Endothelial cell of umbilical vein (primary cell): ENCODE measurements at regions not wholly inside any gene's neighbourhood (a gene's known extent, or its start where the extent isn't known, plus 50 kb on each side); places are given as distances from the start of the nearest gene placed in this dataset.

Experiments used
- BruUV-seq: library from RNA; stranded (reverse); fragments of 400-500 nt; replicated peaks from 2 replicates; lab custom pipeline; 2021; lab: Mats Ljungman, UMichigan
- CTCF ChIA-PET: fragments of 300-600, 350-600 bp; sonication (Branson Sonifier 250); formaldehyde crosslinking; loops from one replicate; lab custom pipeline; 2021; ENCODE audit warnings: antibody characterized with exemption, inconsistent platforms; lab: Charles Lee
- POLR2A ChIA-PET: fragments of 300-600, 350-600 bp; sonication (Branson Sonifier 250); formaldehyde crosslinking; loops from one replicate; lab custom pipeline; 2021; ENCODE audit warnings: antibody characterized with exemption, inconsistent platforms; lab: Charles Lee
- DNase-seq: peaks from one replicate; pipeline ENCODE4 v3.0.0-alpha.2; 2011; ENCODE audit warnings: low read depth, low spot score
- FAIRE-seq: peaks from 2 replicates; lab custom pipeline; 2011; peaks lifted over from hg19 to GRCh38; lab: Jason Lieb, UNC
- H2AFZ ChIP-seq: 2 replicates; pipeline ENCODE4 v1.6.0; 2012; ENCODE audit warnings: low read depth, low read length, control low read depth, inconsistent platforms
- H3K27ac ChIP-seq: 2 replicates; pipeline ENCODE4 v1.5.1; 2011; ENCODE audit warnings: low read depth, mild to moderate bottlenecking, control low read depth, low read length, moderate library complexity; ENCODE audit not compliant: insufficient read depth
- H3K27me3 ChIP-seq, 2 experiments: 2 replicates each; pipeline versions ENCODE4 v1.6.0 to v1.6.1; 2011; ENCODE audit warnings: low read length in 2 of 2, mixed read lengths in 1 of 2; ENCODE audit not compliant: control insufficient read depth in 2 of 2, insufficient read depth in 2 of 2
- H3K36me3 ChIP-seq, 2 experiments: 2 replicates in 1 of 2; 3 replicates in 1 of 2; pipeline ENCODE4 v1.5.1; 2011; ENCODE audit warnings: low read length in 2 of 2, mild to moderate bottlenecking in 1 of 2, moderate library complexity in 1 of 2; ENCODE audit not compliant: control insufficient read depth in 2 of 2, insufficient read depth in 2 of 2; ENCODE audit errors: extremely low read depth in 1 of 2
- H3K4me1 ChIP-seq: 3 replicates; pipeline ENCODE4 v1.5.1; 2011; ENCODE audit warnings: mild to moderate bottlenecking, low read length; ENCODE audit not compliant: control insufficient read depth, insufficient read depth; ENCODE audit errors: extremely low read depth
- H3K4me2 ChIP-seq: 2 replicates; pipeline ENCODE4 v1.6.1; 2011; ENCODE audit warnings: low read length, control low read depth, mixed read lengths; ENCODE audit not compliant: insufficient read depth
- H3K4me3 ChIP-seq, 3 experiments: fragments of 200-600 bp in 1 of 3; sonication (generic), shearing (Covaris generic) in 1 of 3; replicated peaks in 1 of 3; 2 replicates each; pipeline ENCODE4 v1.5.1; 2011 to 2016; ENCODE audit warnings: control low read depth in 3 of 3, low read length in 3 of 3, mild to moderate bottlenecking in 2 of 3, inconsistent platforms in 1 of 3, low read depth in 1 of 3, moderate library complexity in 1 of 3; ENCODE audit not compliant: insufficient read depth in 1 of 3
- H3K79me2 ChIP-seq: 2 replicates; pipeline ENCODE4 v1.6.0; 2012; ENCODE audit warnings: low read length, inconsistent platforms; ENCODE audit not compliant: control insufficient read depth, insufficient read depth
- H3K9ac ChIP-seq: replicated peaks from 2 replicates; pipeline ENCODE3; 2011; ENCODE audit warnings: low read length, control low read depth; ENCODE audit not compliant: insufficient read depth; ENCODE audit errors: extremely low read depth
- H3K9me1 ChIP-seq: replicated peaks from 3 replicates; pipeline ENCODE4 v1.6.0; 2011; ENCODE audit warnings: mild to moderate bottlenecking, low read length; ENCODE audit not compliant: control insufficient read depth, insufficient read depth; ENCODE audit errors: extremely low read depth
- H3K9me3 ChIP-seq: replicated peaks from 2 replicates; pipeline ENCODE4 v1.5.1; 2012; ENCODE audit warnings: low read length, inconsistent platforms; ENCODE audit not compliant: control insufficient read depth, insufficient read depth
- H4K20me1 ChIP-seq: replicated peaks from 2 replicates; pipeline ENCODE3; 2011; ENCODE audit warnings: mild to moderate bottlenecking, low read length; ENCODE audit not compliant: control insufficient read depth, insufficient read depth; ENCODE audit errors: extremely low read depth
- CTCF ChIP-seq, 2 donors: IDR thresholded peaks; 1 replicate in 1 of 2; 2 replicates in 1 of 2; pipeline ENCODE4 v1.5.1; 2011; ENCODE audit warnings: low read length in 2 of 2, mild to moderate bottlenecking in 2 of 2, moderate library complexity in 2 of 2, control low read depth in 1 of 2, inconsistent platforms in 1 of 2, low read depth in 1 of 2; ENCODE audit not compliant: insufficient read depth in 1 of 2; ENCODE audit errors: extremely low read depth in 1 of 2
- EZH2 ChIP-seq: IDR thresholded peaks from 2 replicates; pipeline ENCODE4 v1.6.1; 2012; ENCODE audit warnings: borderline replicate concordance, low read depth, mild to moderate bottlenecking, moderate library complexity, low read length, inconsistent platforms; ENCODE audit not compliant: severe bottlenecking
- FOS ChIP-seq: IDR thresholded peaks from 2 replicates; pipeline ENCODE4 v1.6.1; 2011; ENCODE audit warnings: mild to moderate bottlenecking, low read length, moderate library complexity, borderline replicate concordance; ENCODE audit not compliant: insufficient read depth
- GATA2 ChIP-seq: IDR thresholded peaks from 2 replicates; pipeline ENCODE4 v1.7.0; 2011; ENCODE audit warnings: low read depth, mild to moderate bottlenecking, moderate library complexity, mixed read lengths, low read length; ENCODE audit not compliant: insufficient read length, insufficient read depth
- JUN ChIP-seq: IDR thresholded peaks from 2 replicates; pipeline ENCODE4 v1.6.1; 2011; ENCODE audit warnings: borderline replicate concordance, low read depth; ENCODE audit not compliant: insufficient read length, insufficient read depth
- MAX ChIP-seq: IDR thresholded peaks from 2 replicates; pipeline ENCODE4 v1.6.1; 2011; ENCODE audit not compliant: insufficient read depth, insufficient read length
- MYC ChIP-seq: IDR thresholded peaks from one replicate; pipeline ENCODE4 v1.6.1; 2011; ENCODE audit warnings: mild to moderate bottlenecking, low read depth, low read length
- POLR2A ChIP-seq: IDR thresholded peaks from 2 replicates; pipeline ENCODE4 v1.6.1; 2012; ENCODE audit warnings: low read depth, mild to moderate bottlenecking, control low read depth, low read length
- POLR2AphosphoS5 ChIP-seq: IDR thresholded peaks from 2 replicates; pipeline ENCODE4 v1.6.1; 2012; ENCODE audit warnings: low read depth, mild to moderate bottlenecking, control low read depth, low read length, moderate library complexity; ENCODE audit not compliant: insufficient read depth
- dilution Hi-C: fragments of 300-500 bp; cut with MboI; formaldehyde crosslinking; loops from one replicate; pipeline ENCODE4 v1.15.0; 2019; ENCODE audit warnings: low sequenced_read_pairs; ENCODE audit not compliant: extremely low pct_ligation_motif_present
- intact Hi-C: fragments of 100-400 bp; cut with micrococcal nuclease; formaldehyde crosslinking; loops from one replicate; pipeline ENCODE4 v1.10.0; 2022

- no peak for TF ChIP-seq FOS
- no peak for TF ChIP-seq CTCF (IDR thresholded peaks at IDR 0.05; ENCODE audit: extremely low read depth in 1 of 2, insufficient read depth in 1 of 2, low read depth in 1 of 2, low read length in 2 of 2)
- TF ChIP-seq MYC: no peak
- TF ChIP-seq POLR2A: no peak
- no peak for TF ChIP-seq GATA2
- no peak for TF ChIP-seq EZH2
- no peak for TF ChIP-seq JUN
- TF ChIP-seq MAX: no peak
- TF ChIP-seq POLR2AphosphoS5: no peak
- Histone ChIP-seq H3K79me2 (no peaks in the 10 kb centered on the region), H3K27me3 (peaks cover 3 to 6% of the 10 kb centered on the region in 2 experiments), H3K9me1 (no peaks in the 10 kb centered on the region), H3K4me2 (no peak overlapping the region), H2AFZ (no peak overlapping the region), H4K20me1 (no peaks in the 10 kb centered on the region), H3K9ac (no peak overlapping the region), H3K27ac (no peak overlapping the region), H3K4me1 (peaks cover 7% of the 10 kb centered on the region), H3K36me3 (no peaks in the 10 kb centered on the region), H3K4me3 (no peak overlapping the region), H3K9me3 (no peaks in the 10 kb centered on the region)
- intact Hi-C loops: no loop called here
- CTCF ChIA-PET: no interaction called here
- BruUV-seq: no TSS peak
- DNase-seq (no peak), FAIRE-seq (no peak)
- dilution Hi-C loops: no loop called here
- POLR2A ChIA-PET: no interaction called here
Measured at GRCh38 chr11:122488892-122489706, 166.4 kb upstream of the UBASH3B start.
